Keratinocyte (primary cell): ENCODE measurements at regions not wholly inside any gene's neighbourhood (a gene's known extent, or its start where the extent isn't known, plus 50 kb on each side); places are given as distances from the start of the nearest gene placed in this dataset.

ENCODE experiments used
- CTCF ChIP-seq, 3 experiments: IDR thresholded peaks in 1 of 3; conservative IDR thresholded peaks in 1 of 3; optimal IDR thresholded peaks in 1 of 3; 2 replicates in 2 of 3; 3 replicates in 1 of 3; pipeline versions ENCODE3 to v1.5.1; 2011; ENCODE audit warnings: low read length in 3 of 3, mild to moderate bottlenecking in 3 of 3, moderate library complexity in 2 of 3, control low read depth in 1 of 3, inconsistent platforms in 1 of 3; ENCODE audit not compliant: insufficient read depth in 2 of 3; ENCODE audit errors: extremely low read depth in 1 of 3
- EZH2 ChIP-seq: IDR thresholded peaks from one replicate; pipeline ENCODE4 v1.6.1; 2012; ENCODE audit warnings: inconsistent platforms, mild to moderate bottlenecking, low read length, moderate library complexity

GRCh38 chr1:193762236-193762635 lies 575.8 kb upstream of the B3GALT2 start:
- TF ChIP-seq CTCF (optimal IDR thresholded peaks at IDR 0.05 in 1 of 3, IDR thresholded peaks at IDR 0.05 in 1 of 3, conservative IDR thresholded peaks at IDR 0.05 in 1 of 3; ENCODE audit: extremely low read depth in 1 of 3, insufficient read depth in 2 of 3, low read length in 3 of 3), result no peak
- TF ChIP-seq EZH2, result no peak
